Endothelial cell of umbilical vein (primary cell): ENCODE measurements at regions not wholly inside any gene's neighbourhood (a gene's known extent, or its start where the extent isn't known, plus 50 kb on each side); places are given as distances from the start of the nearest gene placed in this dataset.

Source experiments
- BruUV-seq: library from RNA; stranded (reverse); fragments of 400-500 nt; replicated peaks from 2 replicates; lab custom pipeline; 2021; lab: Mats Ljungman, UMichigan
- CTCF ChIA-PET: fragments of 300-600, 350-600 bp; sonication (Branson Sonifier 250); formaldehyde crosslinking; loops from one replicate; lab custom pipeline; 2021; ENCODE audit warnings: antibody characterized with exemption, inconsistent platforms; lab: Charles Lee
- POLR2A ChIA-PET: fragments of 300-600, 350-600 bp; sonication (Branson Sonifier 250); formaldehyde crosslinking; loops from one replicate; lab custom pipeline; 2021; ENCODE audit warnings: antibody characterized with exemption, inconsistent platforms; lab: Charles Lee
- DNase-seq: peaks from one replicate; pipeline ENCODE4 v3.0.0-alpha.2; 2011; ENCODE audit warnings: low read depth, low spot score
- FAIRE-seq: peaks from 2 replicates; lab custom pipeline; 2011; peaks lifted over from hg19 to GRCh38; lab: Jason Lieb, UNC
- H2AFZ ChIP-seq: 2 replicates; pipeline ENCODE4 v1.6.0; 2012; ENCODE audit warnings: low read depth, low read length, control low read depth, inconsistent platforms
- H3K27ac ChIP-seq: 2 replicates; pipeline ENCODE4 v1.5.1; 2011; ENCODE audit warnings: low read depth, mild to moderate bottlenecking, control low read depth, low read length, moderate library complexity; ENCODE audit not compliant: insufficient read depth
- H3K27me3 ChIP-seq, 2 experiments: 2 replicates each; pipeline versions ENCODE4 v1.6.0 to v1.6.1; 2011; ENCODE audit warnings: low read length in 2 of 2, mixed read lengths in 1 of 2; ENCODE audit not compliant: control insufficient read depth in 2 of 2, insufficient read depth in 2 of 2
- H3K36me3 ChIP-seq, 2 experiments: 2 replicates in 1 of 2; 3 replicates in 1 of 2; pipeline ENCODE4 v1.5.1; 2011; ENCODE audit warnings: low read length in 2 of 2, mild to moderate bottlenecking in 1 of 2, moderate library complexity in 1 of 2; ENCODE audit not compliant: control insufficient read depth in 2 of 2, insufficient read depth in 2 of 2; ENCODE audit errors: extremely low read depth in 1 of 2
- H3K4me1 ChIP-seq: 3 replicates; pipeline ENCODE4 v1.5.1; 2011; ENCODE audit warnings: mild to moderate bottlenecking, low read length; ENCODE audit not compliant: control insufficient read depth, insufficient read depth; ENCODE audit errors: extremely low read depth
- H3K4me2 ChIP-seq: 2 replicates; pipeline ENCODE4 v1.6.1; 2011; ENCODE audit warnings: low read length, control low read depth, mixed read lengths; ENCODE audit not compliant: insufficient read depth
- H3K4me3 ChIP-seq, 3 experiments: fragments of 200-600 bp in 1 of 3; sonication (generic), shearing (Covaris generic) in 1 of 3; replicated peaks in 1 of 3; 2 replicates each; pipeline ENCODE4 v1.5.1; 2011 to 2016; ENCODE audit warnings: control low read depth in 3 of 3, low read length in 3 of 3, mild to moderate bottlenecking in 2 of 3, inconsistent platforms in 1 of 3, low read depth in 1 of 3, moderate library complexity in 1 of 3; ENCODE audit not compliant: insufficient read depth in 1 of 3
- H3K79me2 ChIP-seq: 2 replicates; pipeline ENCODE4 v1.6.0; 2012; ENCODE audit warnings: low read length, inconsistent platforms; ENCODE audit not compliant: control insufficient read depth, insufficient read depth
- H3K9ac ChIP-seq: replicated peaks from 2 replicates; pipeline ENCODE3; 2011; ENCODE audit warnings: low read length, control low read depth; ENCODE audit not compliant: insufficient read depth; ENCODE audit errors: extremely low read depth
- H3K9me1 ChIP-seq: replicated peaks from 3 replicates; pipeline ENCODE4 v1.6.0; 2011; ENCODE audit warnings: mild to moderate bottlenecking, low read length; ENCODE audit not compliant: control insufficient read depth, insufficient read depth; ENCODE audit errors: extremely low read depth
- H3K9me3 ChIP-seq: replicated peaks from 2 replicates; pipeline ENCODE4 v1.5.1; 2012; ENCODE audit warnings: low read length, inconsistent platforms; ENCODE audit not compliant: control insufficient read depth, insufficient read depth
- H4K20me1 ChIP-seq: replicated peaks from 2 replicates; pipeline ENCODE3; 2011; ENCODE audit warnings: mild to moderate bottlenecking, low read length; ENCODE audit not compliant: control insufficient read depth, insufficient read depth; ENCODE audit errors: extremely low read depth
- CTCF ChIP-seq, 2 donors: IDR thresholded peaks; 1 replicate in 1 of 2; 2 replicates in 1 of 2; pipeline ENCODE4 v1.5.1; 2011; ENCODE audit warnings: low read length in 2 of 2, mild to moderate bottlenecking in 2 of 2, moderate library complexity in 2 of 2, control low read depth in 1 of 2, inconsistent platforms in 1 of 2, low read depth in 1 of 2; ENCODE audit not compliant: insufficient read depth in 1 of 2; ENCODE audit errors: extremely low read depth in 1 of 2
- EZH2 ChIP-seq: IDR thresholded peaks from 2 replicates; pipeline ENCODE4 v1.6.1; 2012; ENCODE audit warnings: borderline replicate concordance, low read depth, mild to moderate bottlenecking, moderate library complexity, low read length, inconsistent platforms; ENCODE audit not compliant: severe bottlenecking
- FOS ChIP-seq: IDR thresholded peaks from 2 replicates; pipeline ENCODE4 v1.6.1; 2011; ENCODE audit warnings: mild to moderate bottlenecking, low read length, moderate library complexity, borderline replicate concordance; ENCODE audit not compliant: insufficient read depth
- GATA2 ChIP-seq: IDR thresholded peaks from 2 replicates; pipeline ENCODE4 v1.7.0; 2011; ENCODE audit warnings: low read depth, mild to moderate bottlenecking, moderate library complexity, mixed read lengths, low read length; ENCODE audit not compliant: insufficient read length, insufficient read depth
- JUN ChIP-seq: IDR thresholded peaks from 2 replicates; pipeline ENCODE4 v1.6.1; 2011; ENCODE audit warnings: borderline replicate concordance, low read depth; ENCODE audit not compliant: insufficient read length, insufficient read depth
- MYC ChIP-seq: IDR thresholded peaks from one replicate; pipeline ENCODE4 v1.6.1; 2011; ENCODE audit warnings: mild to moderate bottlenecking, low read depth, low read length
- POLR2A ChIP-seq: IDR thresholded peaks from 2 replicates; pipeline ENCODE4 v1.6.1; 2012; ENCODE audit warnings: low read depth, mild to moderate bottlenecking, control low read depth, low read length
- POLR2AphosphoS5 ChIP-seq: IDR thresholded peaks from 2 replicates; pipeline ENCODE4 v1.6.1; 2012; ENCODE audit warnings: low read depth, mild to moderate bottlenecking, control low read depth, low read length, moderate library complexity; ENCODE audit not compliant: insufficient read depth
- dilution Hi-C: fragments of 300-500 bp; cut with MboI; formaldehyde crosslinking; loops from one replicate; pipeline ENCODE4 v1.15.0; 2019; ENCODE audit warnings: low sequenced_read_pairs; ENCODE audit not compliant: extremely low pct_ligation_motif_present
- intact Hi-C: fragments of 100-400 bp; cut with micrococcal nuclease; formaldehyde crosslinking; loops from one replicate; pipeline ENCODE4 v1.10.0; 2022
- TF ChIP-seq, protein P1 (sequence below): IDR thresholded peaks from 2 replicates; pipeline ENCODE4 v1.6.1; 2011; ENCODE audit not compliant: insufficient read depth, insufficient read length

- BruUV-seq, result no TSS peak
- no peak for FAIRE-seq
Measured at GRCh38 chr11:109221190-109221589, 200.8 kb upstream of the C11orf87 start.

More at GRCh38 chr11:109221190-109221589, 200.8 kb upstream of the C11orf87 start:
- ChIA-PET POLR2A (no interaction called here), CTCF (no interaction called here)
- TF ChIP-seq GATA2 (no peak), FOS (no peak), CTCF (IDR thresholded peaks at IDR 0.05; ENCODE audit: extremely low read depth in 1 of 2, insufficient read depth in 1 of 2, low read depth in 1 of 2, low read length in 2 of 2) (no peak), EZH2 (no peak), JUN (no peak), MYC (no peak), POLR2AphosphoS5 (no peak), POLR2A (no peak)
- TF ChIP-seq, protein P1, sequence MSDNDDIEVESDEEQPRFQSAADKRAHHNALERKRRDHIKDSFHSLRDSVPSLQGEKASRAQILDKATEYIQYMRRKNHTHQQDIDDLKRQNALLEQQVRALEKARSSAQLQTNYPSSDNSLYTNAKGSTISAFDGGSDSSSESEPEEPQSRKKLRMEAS, result no peak
- Histone ChIP-seq H3K9me3 (no peaks in the 10 kb centered on the region), H3K27ac (no peak overlapping the region), H3K4me3 (no peak overlapping the region), H2AFZ (no peak overlapping the region), H3K9ac (no peak overlapping the region), H3K4me2 (no peak overlapping the region), H3K27me3 (no peaks in the 10 kb centered on the region), H3K36me3 (no peaks in the 10 kb centered on the region), H3K4me1 (no peaks in the 10 kb centered on the region), H3K79me2 (no peaks in the 10 kb centered on the region), H3K9me1 (no peaks in the 10 kb centered on the region), H4K20me1 (no peaks in the 10 kb centered on the region)
- dilution Hi-C loops (no loop called here), intact Hi-C loops (no loop called here)
- no peak for DNase-seq
